ENCODE measurements at regions not wholly inside any gene's neighbourhood (a gene's known extent, or its start where the extent isn't known, plus 50 kb on each side); places are given as distances from the start of the nearest gene placed in this dataset.

GRCh38 chr18:78454221-78454620, 525.4 kb upstream of the SALL3 start:
- no peak for TF ChIP-seq POLR2A (IDR thresholded peaks at IDR 0.05; ENCODE audit: extremely low read depth, insufficient read length)
- TF ChIP-seq MAX (IDR thresholded peaks at IDR 0.05; ENCODE audit: low read depth, low read length) = no peak
- no peak for TF ChIP-seq CTCF (IDR thresholded peaks at IDR 0.05; ENCODE audit: low read depth, low read length)
